IPS-20b (cell line): ENCODE measurements at regions not wholly inside any gene's neighbourhood (a gene's known extent, or its start where the extent isn't known, plus 50 kb on each side); places are given as distances from the start of the nearest gene placed in this dataset.

Experiments
- H3K27ac ChIP-seq: one replicate; pipeline ENCODE4 v1.5.1; 2013; ENCODE audit warnings: low read length
- H3K27me3 ChIP-seq: 2 replicates; pipeline ENCODE4 v1.6.1; 2013; ENCODE audit warnings: mild to moderate bottlenecking, low read length, inconsistent platforms; ENCODE audit not compliant: insufficient read depth
- H3K36me3 ChIP-seq: 2 replicates; pipeline ENCODE4 v1.6.1; 2013; ENCODE audit warnings: low read depth, mild to moderate bottlenecking, inconsistent platforms, low read length, moderate library complexity; ENCODE audit not compliant: insufficient read depth
- H3K4me1 ChIP-seq: 2 replicates; pipeline ENCODE4 v1.6.1; 2013; ENCODE audit warnings: mild to moderate bottlenecking, control low read depth, inconsistent platforms, low read length, moderate library complexity; ENCODE audit not compliant: insufficient read depth
- H3K4me3 ChIP-seq: 2 replicates; pipeline ENCODE4 v1.5.1; 2013; ENCODE audit warnings: mild to moderate bottlenecking, low read length, inconsistent platforms
- H3K9ac ChIP-seq: 2 replicates; pipeline ENCODE4 v1.6.1; 2013; ENCODE audit warnings: low read depth, mild to moderate bottlenecking, inconsistent platforms, low read length, moderate library complexity
- H3K9me3 ChIP-seq: 2 replicates; pipeline ENCODE4 v1.6.1; 2013; ENCODE audit warnings: mild to moderate bottlenecking, low read depth, low read length, inconsistent platforms; ENCODE audit not compliant: insufficient read depth

DNA sequence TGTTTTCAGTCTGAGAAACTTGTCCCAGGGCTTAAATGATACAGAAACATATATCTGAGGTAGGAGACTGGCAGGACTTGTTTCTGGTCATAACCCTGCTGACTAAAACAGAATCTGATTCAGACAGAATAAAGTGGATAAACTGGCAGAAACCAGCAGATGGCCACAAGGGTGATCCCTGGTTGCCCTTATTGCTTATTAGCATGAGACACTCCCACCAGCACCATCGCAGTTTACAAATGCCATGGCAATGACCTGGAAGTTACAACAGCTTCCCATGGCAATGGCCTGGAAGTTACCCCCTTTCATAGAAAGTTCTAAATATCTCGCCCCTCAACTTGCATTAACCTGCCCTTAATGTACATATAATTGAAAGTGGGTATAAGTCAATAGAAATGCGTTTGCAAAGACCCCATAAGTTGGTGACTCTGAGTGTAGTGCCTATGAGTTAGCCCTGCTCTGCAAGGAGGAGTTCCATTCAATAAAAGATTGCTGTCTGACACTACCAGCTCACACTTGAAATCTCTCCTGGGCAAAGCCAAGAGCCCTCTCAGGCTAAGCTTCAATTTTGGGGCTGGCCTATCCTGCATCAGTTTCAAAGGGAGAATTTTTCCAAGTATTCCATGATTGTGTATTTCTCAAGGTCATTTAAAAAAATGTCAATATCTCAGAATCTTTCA is 52.9 kb upstream of the PAGE5 start:
- Histone ChIP-seq H3K36me3 (no peaks in the 10 kb centered on the region), H3K4me1 (no peaks in the 10 kb centered on the region), H3K4me3 (no peak overlapping the region), H3K27ac (no peak overlapping the region), H3K27me3 (no peaks in the 10 kb centered on the region), H3K9ac (no peak overlapping the region), H3K9me3 (no peaks in the 10 kb centered on the region)

DNA sequence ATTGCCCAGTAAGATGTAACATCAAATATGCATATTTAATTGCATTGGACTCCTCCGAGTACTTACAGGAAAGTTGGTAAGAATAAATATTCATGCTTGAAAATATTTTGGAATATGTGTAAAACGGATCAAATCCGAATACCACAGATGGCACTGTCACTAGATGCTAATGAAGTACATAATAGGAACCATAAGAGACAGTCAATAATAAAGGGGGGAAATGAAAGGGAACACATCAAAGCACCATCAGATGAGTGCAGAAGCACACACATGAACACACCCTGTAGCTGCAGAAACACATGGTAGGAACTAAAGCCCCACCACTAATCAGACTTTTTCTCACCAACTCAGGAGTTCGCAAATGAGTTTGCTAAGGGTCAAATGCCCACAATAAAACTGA is 52.2 kb upstream of the PAGE5 start:
- Histone ChIP-seq H3K27ac (no peak overlapping the region), H3K9ac (no peak overlapping the region)

DNA sequence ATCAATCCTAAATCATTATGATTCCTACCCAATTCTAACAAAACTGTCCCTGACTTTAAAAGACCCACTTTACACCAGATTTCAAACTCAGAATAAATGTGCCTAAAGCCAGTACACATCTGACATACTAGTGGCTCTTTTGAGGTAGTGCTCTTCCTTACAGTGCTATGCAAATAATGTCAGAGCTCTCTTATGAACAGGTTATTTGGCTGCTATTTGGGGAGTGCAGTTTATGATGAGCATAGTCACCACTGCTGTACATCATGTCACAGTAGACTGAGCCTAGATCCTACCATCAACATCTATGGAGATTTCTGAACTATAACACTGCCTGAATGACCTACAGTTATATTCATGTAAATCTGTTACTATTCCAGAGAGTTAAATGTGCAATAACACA is 50.4 kb upstream of the PAGE5 start:
- Histone ChIP-seq H3K36me3 (no peaks in the 10 kb centered on the region), H3K9ac (no peak overlapping the region), H3K27me3 (no peaks in the 10 kb centered on the region), H3K27ac (no peak overlapping the region), H3K4me3 (no peak overlapping the region), H3K9me3 (no peaks in the 10 kb centered on the region), H3K4me1 (no peaks in the 10 kb centered on the region)

More for the DNA sequence above, 52.2 kb upstream of the PAGE5 start:
- no peaks in the 10 kb centered on the region for H3K4me1 ChIP-seq
- no peaks in the 10 kb centered on the region for H3K27me3 ChIP-seq
- H3K9me3 ChIP-seq, result no peaks in the 10 kb centered on the region
- no peaks in the 10 kb centered on the region for H3K36me3 ChIP-seq
- H3K4me3 ChIP-seq, result no peak overlapping the region
